Loucy (cell line): ENCODE measurements at regions not wholly inside any gene's neighbourhood (a gene's known extent, or its start where the extent isn't known, plus 50 kb on each side); places are given as distances from the start of the nearest gene placed in this dataset.

ENCODE experiments used
- CTCF ChIP-seq: fragments of 200-600 bp; sonication (generic); conservative IDR thresholded peaks from 2 replicates; pipeline ENCODE4 v1.5.1; 2014; ENCODE audit warnings: mild to moderate bottlenecking, antibody characterized with exemption, low read length
- EZH2phosphoT487 ChIP-seq: fragments of 200-600 bp; IDR thresholded peaks from 2 replicates; pipeline ENCODE4 v1.6.1; 2018; ENCODE audit warnings: antibody characterized with exemption, mild to moderate bottlenecking, moderate library complexity, borderline replicate concordance

GRCh38 chr4:156557920-156558319, 413.7 kb downstream of the PDGFC start:
- no peak for TF ChIP-seq CTCF
- no peak for TF ChIP-seq EZH2phosphoT487
